ENCODE measurements at regions not wholly inside any gene's neighbourhood (a gene's known extent, or its start where the extent isn't known, plus 50 kb on each side); places are given as distances from the start of the nearest gene placed in this dataset.

- ChIA-PET CTCF (interaction anchor here (0.9 to 1.4 kb wide), 7 partner anchors 9 to 161 kb away, joined by 3 to 7 read pairs (median 3); no protein-coding TSS in a partner anchor), POLR2A (no interaction called here)
- Histone ChIP-seq H3K4me1 (ENCODE audit: control insufficient read depth, extremely low read depth, insufficient read depth, low read length) (peaks cover 12% of the 10 kb centered on the region), H3K9me1 (replicated peaks; ENCODE audit: control insufficient read depth, extremely low read depth, insufficient read depth, low read length) (no peaks in the 10 kb centered on the region), H3K27ac (ENCODE audit: insufficient read depth, low read depth, low read length) (peak overlapping the region; percentile 78), H3K79me2 (ENCODE audit: control insufficient read depth, insufficient read depth, low read length) (no peaks in the 10 kb centered on the region), H3K4me2 (ENCODE audit: insufficient read depth, low read length) (peak overlapping the region; percentile 17), H3K9me3 (replicated peaks; ENCODE audit: control insufficient read depth, insufficient read depth, low read length) (no peaks in the 10 kb centered on the region), H3K9ac (replicated peaks; ENCODE audit: extremely low read depth, insufficient read depth, low read length) (no peak overlapping the region), H3K36me3 (ENCODE audit: control insufficient read depth in 2 of 2, extremely low read depth in 1 of 2, insufficient read depth in 2 of 2, low read length in 2 of 2) (no peaks in the 10 kb centered on the region), H2AFZ (ENCODE audit: low read depth, low read length) (no peak overlapping the region), H4K20me1 (replicated peaks; ENCODE audit: control insufficient read depth, extremely low read depth, insufficient read depth, low read length) (no peaks in the 10 kb centered on the region), H3K4me3 (replicated peaks in 1 of 3; ENCODE audit: insufficient read depth in 1 of 3, low read depth in 1 of 3, low read length in 3 of 3) (no peak overlapping the region), H3K27me3 (ENCODE audit: control insufficient read depth in 2 of 2, insufficient read depth in 2 of 2, low read length in 2 of 2) (no peaks in the 10 kb centered on the region)
- intact Hi-C loops (cut with micrococcal nuclease), result loop anchor here (2.0 to 5.0 kb wide), 2 partner anchors 138 to 207 kb away; no protein-coding TSS in a partner anchor
- DNase-seq (ENCODE audit: low read depth, low spot score) (peak; percentile 89), FAIRE-seq (peak; percentile 95)
- TF ChIP-seq GATA2 (IDR thresholded peaks at IDR 0.05; ENCODE audit: insufficient read depth, insufficient read length, low read depth, low read length) (peak; percentile 95), POLR2AphosphoS5 (IDR thresholded peaks at IDR 0.05; ENCODE audit: insufficient read depth, low read depth, low read length) (peak; percentile 74), JUN (IDR thresholded peaks at IDR 0.05; ENCODE audit: borderline replicate concordance, insufficient read depth, insufficient read length, low read depth) (peak; percentile 88), POLR2A (IDR thresholded peaks at IDR 0.05; ENCODE audit: low read depth, low read length) (no peak), MYC (IDR thresholded peaks at IDR 0.05; ENCODE audit: low read depth, low read length) (no peak), MAX (IDR thresholded peaks at IDR 0.05; ENCODE audit: insufficient read depth, insufficient read length) (peak; percentile 29), FOS (IDR thresholded peaks at IDR 0.05; ENCODE audit: borderline replicate concordance, insufficient read depth, low read length) (peak; percentile 94)
- dilution Hi-C loops (cut with MboI; ENCODE audit: extremely low pct_ligation_motif_present, low sequenced_read_pairs), result no loop called here
- BruUV-seq (replicated peaks), result no TSS peak
Measured at GRCh38 chr6:4459032-4459431, 317.2 kb upstream of the CDYL start.

GRCh38 chr6:4451718-4452117, 316.3 kb upstream of the ECI2 start:
- ChIA-PET POLR2A (no interaction called here), CTCF (interaction anchor here (1.1 kb wide), 1 partner anchor 16 kb away, joined by 3 read pairs; no protein-coding TSS in a partner anchor)
- no peak overlapping the region for H2AFZ ChIP-seq (ENCODE audit: low read depth, low read length)
- H3K4me3 ChIP-seq (replicated peaks in 1 of 3; ENCODE audit: insufficient read depth in 1 of 3, low read depth in 1 of 3, low read length in 3 of 3), result no peak overlapping the region
- no peak overlapping the region for H3K27ac ChIP-seq (ENCODE audit: insufficient read depth, low read depth, low read length)
- H3K36me3 ChIP-seq (ENCODE audit: control insufficient read depth in 2 of 2, extremely low read depth in 1 of 2, insufficient read depth in 2 of 2, low read length in 2 of 2), result no peaks in the 10 kb centered on the region
- BruUV-seq (replicated peaks), result no TSS peak
- H3K79me2 ChIP-seq (ENCODE audit: control insufficient read depth, insufficient read depth, low read length), result no peaks in the 10 kb centered on the region
- no peak for FAIRE-seq
- intact Hi-C loops (cut with micrococcal nuclease) (no loop called here), dilution Hi-C loops (cut with MboI; ENCODE audit: extremely low pct_ligation_motif_present, low sequenced_read_pairs) (no loop called here)
- no peak for DNase-seq (ENCODE audit: low read depth, low spot score)
- TF ChIP-seq JUN (IDR thresholded peaks at IDR 0.05; ENCODE audit: borderline replicate concordance, insufficient read depth, insufficient read length, low read depth) (no peak), POLR2A (IDR thresholded peaks at IDR 0.05; ENCODE audit: low read depth, low read length) (no peak), FOS (IDR thresholded peaks at IDR 0.05; ENCODE audit: borderline replicate concordance, insufficient read depth, low read length) (no peak), POLR2AphosphoS5 (IDR thresholded peaks at IDR 0.05; ENCODE audit: insufficient read depth, low read depth, low read length) (no peak), EZH2 (IDR thresholded peaks at IDR 0.05; ENCODE audit: borderline replicate concordance, low read depth, low read length, severe bottlenecking) (no peak), GATA2 (IDR thresholded peaks at IDR 0.05; ENCODE audit: insufficient read depth, insufficient read length, low read depth, low read length) (no peak), MAX (IDR thresholded peaks at IDR 0.05; ENCODE audit: insufficient read depth, insufficient read length) (no peak), MYC (IDR thresholded peaks at IDR 0.05; ENCODE audit: low read depth, low read length) (no peak)
- TF ChIP-seq, protein P1, sequence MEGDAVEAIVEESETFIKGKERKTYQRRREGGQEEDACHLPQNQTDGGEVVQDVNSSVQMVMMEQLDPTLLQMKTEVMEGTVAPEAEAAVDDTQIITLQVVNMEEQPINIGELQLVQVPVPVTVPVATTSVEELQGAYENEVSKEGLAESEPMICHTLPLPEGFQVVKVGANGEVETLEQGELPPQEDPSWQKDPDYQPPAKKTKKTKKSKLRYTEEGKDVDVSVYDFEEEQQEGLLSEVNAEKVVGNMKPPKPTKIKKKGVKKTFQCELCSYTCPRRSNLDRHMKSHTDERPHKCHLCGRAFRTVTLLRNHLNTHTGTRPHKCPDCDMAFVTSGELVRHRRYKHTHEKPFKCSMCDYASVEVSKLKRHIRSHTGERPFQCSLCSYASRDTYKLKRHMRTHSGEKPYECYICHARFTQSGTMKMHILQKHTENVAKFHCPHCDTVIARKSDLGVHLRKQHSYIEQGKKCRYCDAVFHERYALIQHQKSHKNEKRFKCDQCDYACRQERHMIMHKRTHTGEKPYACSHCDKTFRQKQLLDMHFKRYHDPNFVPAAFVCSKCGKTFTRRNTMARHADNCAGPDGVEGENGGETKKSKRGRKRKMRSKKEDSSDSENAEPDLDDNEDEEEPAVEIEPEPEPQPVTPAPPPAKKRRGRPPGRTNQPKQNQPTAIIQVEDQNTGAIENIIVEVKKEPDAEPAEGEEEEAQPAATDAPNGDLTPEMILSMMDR (IDR thresholded peaks at IDR 0.05; ENCODE audit: extremely low read depth in 1 of 2, insufficient read depth in 1 of 2, low read depth in 1 of 2, low read length in 2 of 2), result no peak
- H3K9me3 ChIP-seq (replicated peaks; ENCODE audit: control insufficient read depth, insufficient read depth, low read length), result peaks cover 2% of the 10 kb centered on the region
- no peak overlapping the region for H3K4me2 ChIP-seq (ENCODE audit: insufficient read depth, low read length)
- no peak overlapping the region for H3K9ac ChIP-seq (replicated peaks; ENCODE audit: extremely low read depth, insufficient read depth, low read length)
- no peaks in the 10 kb centered on the region for H4K20me1 ChIP-seq (replicated peaks; ENCODE audit: control insufficient read depth, extremely low read depth, insufficient read depth, low read length)
- no peaks in the 10 kb centered on the region for H3K9me1 ChIP-seq (replicated peaks; ENCODE audit: control insufficient read depth, extremely low read depth, insufficient read depth, low read length)
- no peaks in the 10 kb centered on the region for H3K4me1 ChIP-seq (ENCODE audit: control insufficient read depth, extremely low read depth, insufficient read depth, low read length)
- no peaks in the 10 kb centered on the region for H3K27me3 ChIP-seq (ENCODE audit: control insufficient read depth in 2 of 2, insufficient read depth in 2 of 2, low read length in 2 of 2)
